ENCODE measurements at regions not wholly inside any gene's neighbourhood (a gene's known extent, or its start where the extent isn't known, plus 50 kb on each side); places are given as distances from the start of the nearest gene placed in this dataset.

- ATAC-seq (peak; percentile 54 to 70; a peak in 5 of 6 replicates), FAIRE-seq (no peak), DNase-seq (ENCODE audit: low read depth in 1 of 2, low spot score in 1 of 2) (no peak)
- TF ChIP-seq CTCF (IDR thresholded peaks at IDR 0.05), result 0 out of 3 replicates have a peak, but pooled peaks have one; percentile 8
- TF ChIP-seq SMC3 (IDR thresholded peaks at IDR 0.05), result 0 out of 3 replicates have a peak, but pooled peaks have one; percentile 6
- no peak for TF ChIP-seq ZFP36 (IDR thresholded peaks at IDR 0.05; ENCODE audit: borderline replicate concordance, partially characterized antibody)
- ChIA-PET POLR2A (no interaction called here), CTCF (interaction anchor here (0.5 to 3.0 kb wide), 5 partner anchors 15 to 280 kb away, joined by 3 to 8 read pairs (median 4); no protein-coding TSS in a partner anchor)
- no peak overlapping the region for H3K27ac ChIP-seq
- H3K4me2 ChIP-seq, result no peak overlapping the region
- WGBS (ENCODE audit: missing lambda C conversion rate), result 46% methylated on average over 7 of the region's 7 CpGs
- no peaks in the 10 kb centered on the region for H3K9me3 ChIP-seq
- no peaks in the 10 kb centered on the region for H3K4me1 ChIP-seq
- H3K4me3 ChIP-seq, result no peak overlapping the region
Observed at GRCh38 chr2:38446418-38446817, 69.3 kb upstream of the ATL2 start.

- ATAC-seq (no peak), DNase-seq (ENCODE audit: low read depth in 1 of 2, low spot score in 1 of 2) (no peak), FAIRE-seq (no peak)
- TF ChIP-seq CHD4 (IDR thresholded peaks at IDR 0.05; ENCODE audit: borderline replicate concordance), result no peak
- no peak for TF ChIP-seq E2F6 (IDR thresholded peaks at IDR 0.05; ENCODE audit: borderline replicate concordance, low read depth)
- TF ChIP-seq RARB (CRISPR knock-in tag; IDR thresholded peaks at IDR 0.05), result no peak
- no peak for TF ChIP-seq CEBPB (IDR thresholded peaks at IDR 0.05)
- TF ChIP-seq ZNF302 (CRISPR knock-in tag; IDR thresholded peaks at IDR 0.05), result no peak
- no peak for TF ChIP-seq ELK1 (IDR thresholded peaks at IDR 0.05; ENCODE audit: low read depth, low read length)
- no peak for TF ChIP-seq HEYL (CRISPR knock-in tag; IDR thresholded peaks at IDR 0.05)
- TF ChIP-seq PHF8 (IDR thresholded peaks at IDR 0.05; ENCODE audit: borderline replicate concordance, low read depth), result no peak
- H3K4me2 ChIP-seq, result no peak overlapping the region
- WGBS (ENCODE audit: missing lambda C conversion rate), result 44% methylated on average over 2 of the region's 2 CpGs
- H3K9me3 ChIP-seq, result no peaks in the 10 kb centered on the region
- ChIA-PET POLR2A (interaction anchor here (0.5 to 0.9 kb wide), 2 partner anchors 67 to 115 kb away, joined by 4 read pairs; partner anchors contain the start of gene ATL2), CTCF (interaction anchor here (1.2 to 1.5 kb wide), 2 partner anchors 68 to 127 kb away, joined by 3 to 4 read pairs; no protein-coding TSS in a partner anchor)
- no peak overlapping the region for H3K27ac ChIP-seq
- H3K4me1 ChIP-seq, result no peaks in the 10 kb centered on the region
- H3K4me3 ChIP-seq, result no peak overlapping the region
Observed at GRCh38 chr2:38444247-38444646, 67.2 kb upstream of the ATL2 start.

- no peak for FAIRE-seq
- no peak overlapping the region for H3K27ac ChIP-seq
- ChIA-PET POLR2A (no interaction called here), CTCF (no interaction called here)
- no peaks in the 10 kb centered on the region for H3K4me1 ChIP-seq
- TF ChIP-seq JUN (IDR thresholded peaks at IDR 0.05) (no peak), HOXB13 (CRISPR knock-in tag; IDR thresholded peaks at IDR 0.05; ENCODE audit: low read depth) (no peak), RFX5 (IDR thresholded peaks at IDR 0.05) (no peak), SMC3 (IDR thresholded peaks at IDR 0.05) (no peak), MAFK (IDR thresholded peaks at IDR 0.05; ENCODE audit: partially characterized antibody) (no peak), HOXB5 (CRISPR knock-in tag; IDR thresholded peaks at IDR 0.05) (no peak)
- no peak overlapping the region for H3K4me2 ChIP-seq
- no peaks in the 10 kb centered on the region for H3K9me3 ChIP-seq
- no peak overlapping the region for H3K4me3 ChIP-seq
- no peak for DNase-seq (ENCODE audit: low read depth in 1 of 2, low spot score in 1 of 2)
- 46% methylated on average over 8 of the region's 8 CpGs for WGBS (ENCODE audit: missing lambda C conversion rate)
- no peak for ATAC-seq
Observed at GRCh38 chr2:38442643-38443541, 65.8 kb upstream of the ATL2 start.

Data from A549 (cell line).